Stimulated activated CD4-positive, alpha-beta T cell treated with anti-CD3 and anti-CD28 coated beads, Interleukin-2, amount 100 ng/mL, for 4 hours (primary cell): ENCODE measurements at regions not wholly inside any gene's neighbourhood (a gene's known extent, or its start where the extent isn't known, plus 50 kb on each side); places are given as distances from the start of the nearest gene placed in this dataset.
"Not testable (repeated sequence)": the region's sequence is repeated elsewhere in the genome, so short reads cannot be mapped to it uniquely, and the experiment has no call there.

Source experiments
- DNase-seq: peaks from one replicate; pipeline ENCODE4 v3.0.0-alpha.2; 2020; ENCODE audit warnings: low read depth

DNA sequence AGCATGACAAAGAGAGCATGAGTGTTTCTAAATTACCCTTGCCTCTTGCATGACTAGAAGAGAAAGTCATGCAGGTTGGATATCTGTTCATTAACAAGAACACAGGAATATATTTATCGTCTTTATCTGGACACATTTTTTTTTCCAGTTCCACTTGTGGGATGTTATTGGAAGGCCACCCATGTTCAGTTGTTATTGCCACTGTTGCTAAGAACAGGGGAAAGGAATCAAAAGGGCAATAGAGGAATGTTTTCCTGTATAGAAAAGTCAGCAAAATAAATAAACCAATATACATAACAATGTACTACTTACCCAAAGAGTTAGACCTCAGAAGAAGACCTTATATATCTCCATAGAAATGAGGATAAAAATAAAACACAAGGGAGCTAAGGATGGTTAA, 270.1 kb downstream of the QDPR start:
- no peak for DNase-seq

DNA sequence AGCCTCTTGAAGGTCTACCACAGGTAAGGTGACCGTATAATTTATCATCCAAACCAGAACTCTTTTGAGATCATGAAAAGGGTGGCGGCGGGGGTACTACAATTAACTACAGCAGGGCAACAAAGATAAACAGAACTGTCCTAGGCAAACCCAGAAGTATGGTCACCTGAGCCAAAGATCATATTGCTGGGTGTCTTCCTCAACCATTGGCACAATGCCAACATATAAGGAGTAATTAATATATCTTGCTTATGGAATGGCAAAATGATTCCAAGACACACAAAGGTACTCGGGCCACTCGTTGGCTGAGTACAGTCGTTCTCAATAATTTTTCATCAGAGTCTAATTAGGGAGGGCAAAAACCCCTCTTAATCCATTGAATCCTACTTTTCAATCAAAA, 273.3 kb downstream of the QDPR start:
- no peak for DNase-seq

DNA sequence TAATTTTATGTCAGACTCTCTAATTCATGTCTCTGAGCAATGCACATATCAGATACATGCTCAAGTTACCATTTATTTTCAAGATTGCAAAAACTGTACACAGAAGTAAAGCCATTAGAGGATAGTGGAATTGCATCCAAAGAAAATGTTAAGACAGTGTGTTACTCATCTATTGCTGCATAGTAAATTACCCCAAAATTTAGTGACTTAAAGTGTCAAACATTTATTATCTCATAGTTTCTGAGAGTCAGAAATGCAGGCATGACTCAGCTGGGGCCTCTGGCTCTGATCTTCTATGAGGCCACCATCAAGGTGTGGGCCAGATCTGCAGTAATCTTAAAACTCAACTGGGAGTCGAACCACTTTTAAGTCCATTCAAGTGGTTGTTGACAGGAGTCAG, 275.2 kb downstream of the QDPR start:
- no peak for DNase-seq

DNA sequence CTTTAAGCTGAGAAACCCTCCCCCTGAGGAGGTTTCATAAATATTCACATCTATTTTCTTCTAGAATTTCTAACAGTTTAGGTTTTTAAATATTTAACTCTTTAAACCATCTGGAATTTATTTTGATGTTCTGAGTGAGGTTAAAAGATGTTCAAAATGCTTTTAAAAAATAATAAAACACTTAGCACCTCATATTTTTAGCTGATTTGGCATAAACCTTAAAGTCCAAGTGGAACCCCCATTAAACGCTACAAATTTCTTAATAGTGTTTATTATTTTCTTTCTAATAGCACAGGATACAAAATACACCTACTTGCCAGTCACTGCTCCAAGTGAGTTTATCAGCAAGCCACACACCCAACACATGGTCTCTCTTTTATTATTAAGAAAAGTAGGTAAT, 277.2 kb downstream of the QDPR start:
- DNase-seq: no peak

DNA sequence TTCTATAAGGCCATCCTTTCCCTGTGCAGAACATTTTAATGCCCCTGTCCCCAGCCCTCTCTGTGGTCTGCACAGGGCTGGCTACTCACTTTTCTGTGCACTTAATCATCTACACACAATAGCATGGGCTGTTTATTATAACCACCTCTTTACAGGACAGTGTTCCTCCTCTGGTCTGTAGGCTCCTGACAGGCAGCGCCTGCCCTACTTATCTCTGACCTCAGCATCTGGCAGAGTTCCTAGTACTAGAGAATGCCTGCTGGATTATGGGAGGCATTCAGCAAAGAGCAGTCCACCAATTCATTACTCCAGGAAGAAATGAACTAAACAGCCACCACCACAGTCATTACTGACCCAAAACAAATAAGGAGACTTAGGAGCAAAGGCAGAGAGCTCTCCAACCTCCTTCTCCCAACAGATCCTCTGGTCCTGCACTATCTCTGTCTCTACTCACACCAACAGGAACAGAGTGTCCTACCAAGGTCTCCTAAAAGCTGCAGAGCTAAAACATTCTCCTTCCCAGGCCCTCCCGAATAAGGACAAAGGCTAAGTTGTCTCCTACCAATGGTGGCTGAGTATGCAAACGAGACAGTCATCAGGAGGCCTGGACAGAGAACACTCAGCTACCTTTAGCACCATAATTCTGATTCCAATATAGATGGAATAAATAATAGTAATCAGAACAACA, 279.2 kb downstream of the QDPR start:
- no peak for DNase-seq

DNA sequence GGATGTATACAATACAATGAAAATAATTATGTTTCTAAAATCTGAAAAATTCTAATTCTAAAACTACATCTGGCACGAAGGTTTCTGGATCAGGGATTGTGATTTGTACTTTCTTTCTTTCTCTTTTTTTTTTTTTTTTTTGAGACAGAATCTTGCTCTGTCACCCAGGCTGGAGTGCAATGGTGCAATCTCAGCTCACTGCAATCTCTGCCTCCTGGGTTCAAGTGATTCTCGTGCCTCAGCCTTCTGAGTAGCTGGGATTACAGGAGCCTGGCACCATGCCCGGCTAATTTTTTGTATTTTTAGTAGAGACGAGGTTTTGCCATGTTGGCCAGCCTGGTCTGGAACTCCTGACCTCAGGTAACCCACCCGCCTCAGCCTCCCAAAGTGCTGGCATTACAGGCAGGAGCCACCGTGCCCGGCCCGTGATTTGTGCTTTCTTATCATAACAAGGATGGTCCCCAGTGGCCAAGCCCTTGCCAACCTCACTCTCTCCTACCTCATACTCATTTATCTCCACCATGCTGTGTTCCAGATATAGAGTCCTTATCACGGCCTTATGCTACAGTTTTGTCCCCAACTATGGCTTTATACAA, 279.9 kb downstream of the QDPR start:
- not testable (repeated sequence) for DNase-seq

DNA sequence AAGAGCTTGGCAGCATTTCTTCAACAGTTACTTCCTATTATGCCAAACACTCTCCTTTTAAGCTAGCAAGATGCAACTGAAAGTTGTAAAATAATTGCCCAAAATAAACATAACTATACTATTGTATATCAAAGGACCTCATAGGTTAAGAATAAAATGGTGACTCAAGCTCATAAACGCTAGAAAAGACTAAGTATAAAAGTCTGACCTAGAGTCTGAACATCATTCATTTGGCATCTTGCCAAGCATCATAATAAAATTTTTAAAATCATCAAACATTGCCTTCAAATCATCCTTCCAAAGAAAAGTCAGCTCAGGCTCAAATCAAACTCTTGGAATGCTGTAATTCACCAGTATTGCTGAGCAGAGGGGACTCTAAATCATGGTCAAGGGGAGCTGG, 281.2 kb downstream of the QDPR start:
- no peak for DNase-seq

DNA sequence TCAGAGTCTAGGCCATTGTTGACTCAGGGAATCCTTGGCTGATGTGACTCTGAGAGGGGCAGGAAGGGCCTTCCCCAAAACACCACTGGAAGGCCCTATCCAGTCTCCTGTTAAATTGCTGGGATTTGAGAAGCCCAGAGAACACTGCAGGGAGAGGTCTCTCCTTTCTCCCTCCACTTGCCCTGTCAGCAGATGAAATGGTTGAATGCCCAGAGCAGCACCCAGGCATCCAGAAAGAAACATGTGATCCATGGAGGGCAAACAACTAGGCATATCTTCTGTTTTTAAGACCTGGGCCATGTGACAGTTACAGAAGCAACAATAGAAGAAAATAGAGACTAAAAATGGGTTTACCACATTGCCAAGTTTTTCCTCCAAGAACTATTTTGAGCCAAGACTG, 291.1 kb downstream of the QDPR start:
- no peak for DNase-seq

DNA sequence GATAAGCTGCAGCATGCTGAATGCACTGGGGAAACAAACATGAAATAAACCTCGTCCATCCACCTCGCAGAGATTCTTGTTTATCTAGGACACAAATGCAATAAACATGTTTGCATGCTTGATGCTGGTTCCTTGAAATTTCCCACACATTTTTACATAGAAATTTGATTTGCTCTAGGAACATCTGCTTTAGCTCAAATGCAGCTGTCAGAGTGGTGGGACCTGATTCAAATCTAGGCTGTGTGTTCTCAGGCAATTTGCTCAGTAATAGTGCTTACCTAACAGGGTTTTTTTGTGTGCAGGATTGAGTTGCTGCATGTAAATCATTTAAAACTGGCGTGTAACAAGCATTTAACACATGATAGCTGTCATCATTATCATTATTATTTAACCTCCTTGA, 293.1 kb downstream of the QDPR start:
- DNase-seq: no peak

DNA sequence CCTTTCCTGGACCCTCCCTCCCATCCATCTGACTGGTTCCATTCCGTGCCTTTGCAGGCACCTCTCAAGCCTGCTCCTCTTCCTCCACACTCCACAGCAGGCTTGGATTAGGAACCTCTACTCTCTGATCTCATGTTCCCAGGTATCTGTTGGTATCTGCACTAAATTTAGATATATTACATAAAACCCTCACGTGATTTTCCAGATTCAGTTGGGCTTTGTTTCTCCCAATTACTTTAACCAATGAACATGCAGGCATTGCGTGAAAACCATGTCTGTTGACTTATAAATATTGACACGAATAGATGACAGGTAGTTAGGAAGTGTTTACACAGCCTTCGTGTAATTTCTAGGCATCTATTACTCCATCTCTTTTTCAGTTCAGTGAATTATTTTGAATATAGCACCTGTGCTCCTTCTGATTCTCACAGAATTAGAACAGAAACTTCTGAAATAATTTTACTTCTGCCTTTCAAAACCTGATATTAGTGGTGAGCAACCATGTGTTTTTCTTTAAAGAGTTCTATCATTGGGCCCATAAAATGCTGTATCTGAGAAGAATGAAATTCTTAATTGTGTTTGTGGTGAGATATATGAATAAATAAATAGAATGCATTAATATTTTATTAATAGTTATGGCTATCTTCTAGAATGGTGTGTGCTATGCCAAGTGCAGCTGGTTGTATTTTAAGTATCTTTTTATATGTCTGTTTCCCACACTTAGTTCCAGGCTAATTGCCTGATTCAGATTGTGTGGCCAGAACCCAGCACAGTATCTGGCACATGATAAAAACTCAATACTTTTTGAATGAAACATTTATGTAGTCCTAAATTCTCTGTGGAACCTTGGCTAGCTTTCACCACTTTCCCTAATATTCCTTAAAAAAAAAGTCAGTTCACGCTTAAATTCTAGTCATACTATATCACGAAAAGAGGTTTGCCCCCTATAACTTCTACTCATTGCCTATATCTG, 304.8 kb downstream of the QDPR start:
- DNase-seq: no peak

DNA sequence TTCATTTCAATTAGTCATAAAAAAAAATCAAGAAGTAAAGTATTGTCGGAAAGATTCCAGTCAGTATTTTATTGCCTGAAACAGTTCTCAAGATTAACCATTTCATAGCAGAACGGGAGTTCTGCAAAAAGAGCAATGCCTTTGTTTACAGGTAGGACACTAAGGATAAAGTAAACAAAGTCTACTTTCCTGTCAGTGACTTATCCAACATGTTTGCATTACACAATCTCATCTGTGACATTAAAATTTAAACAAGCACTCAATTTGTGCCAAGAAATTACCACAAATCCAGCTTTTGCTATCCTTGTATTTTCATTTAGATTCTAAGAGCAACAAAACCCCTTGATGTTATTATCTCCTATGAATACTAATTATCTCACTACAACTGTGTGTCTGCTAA, 306.5 kb upstream of the LDB2 start:
- no peak for DNase-seq

DNA sequence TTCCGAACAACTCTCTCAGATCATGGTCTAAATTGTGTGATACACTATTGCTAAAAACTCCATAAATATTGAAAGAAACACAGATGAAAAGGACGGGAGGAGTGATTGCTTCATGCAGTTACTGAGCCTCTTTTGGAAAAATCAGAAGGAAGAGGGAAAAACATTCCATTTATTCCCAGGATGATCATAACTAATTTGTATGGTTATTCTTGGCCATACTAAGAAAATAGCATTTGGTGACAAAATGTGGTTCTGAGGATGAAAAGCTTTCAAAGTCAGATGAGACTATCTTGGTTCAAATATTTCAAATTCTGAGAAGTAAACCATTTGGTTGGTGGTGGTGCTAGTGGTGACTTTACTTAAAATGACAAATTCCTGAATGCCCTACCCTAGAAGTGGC, 305.4 kb upstream of the LDB2 start:
- no peak for DNase-seq

DNA sequence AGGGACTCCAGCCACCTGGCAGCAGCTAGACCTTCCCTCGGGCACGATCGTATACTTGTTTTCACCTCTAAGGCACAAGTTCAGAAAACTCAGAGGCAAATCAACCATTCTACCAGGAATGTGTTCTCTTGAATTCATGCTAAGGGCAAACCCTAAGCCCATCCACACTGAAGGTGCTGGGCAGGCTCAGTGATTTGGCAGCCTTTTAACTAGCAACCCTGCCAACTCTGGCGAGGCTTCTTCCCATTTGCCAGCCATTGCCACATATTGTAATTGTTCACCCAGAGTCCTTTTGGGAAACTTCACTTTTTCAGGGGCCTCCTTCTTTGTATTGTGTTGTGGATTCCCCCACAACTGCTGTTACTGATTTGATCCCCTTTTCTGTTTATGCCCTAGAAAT, 298.6 kb upstream of the LDB2 start:
- no peak for DNase-seq

DNA sequence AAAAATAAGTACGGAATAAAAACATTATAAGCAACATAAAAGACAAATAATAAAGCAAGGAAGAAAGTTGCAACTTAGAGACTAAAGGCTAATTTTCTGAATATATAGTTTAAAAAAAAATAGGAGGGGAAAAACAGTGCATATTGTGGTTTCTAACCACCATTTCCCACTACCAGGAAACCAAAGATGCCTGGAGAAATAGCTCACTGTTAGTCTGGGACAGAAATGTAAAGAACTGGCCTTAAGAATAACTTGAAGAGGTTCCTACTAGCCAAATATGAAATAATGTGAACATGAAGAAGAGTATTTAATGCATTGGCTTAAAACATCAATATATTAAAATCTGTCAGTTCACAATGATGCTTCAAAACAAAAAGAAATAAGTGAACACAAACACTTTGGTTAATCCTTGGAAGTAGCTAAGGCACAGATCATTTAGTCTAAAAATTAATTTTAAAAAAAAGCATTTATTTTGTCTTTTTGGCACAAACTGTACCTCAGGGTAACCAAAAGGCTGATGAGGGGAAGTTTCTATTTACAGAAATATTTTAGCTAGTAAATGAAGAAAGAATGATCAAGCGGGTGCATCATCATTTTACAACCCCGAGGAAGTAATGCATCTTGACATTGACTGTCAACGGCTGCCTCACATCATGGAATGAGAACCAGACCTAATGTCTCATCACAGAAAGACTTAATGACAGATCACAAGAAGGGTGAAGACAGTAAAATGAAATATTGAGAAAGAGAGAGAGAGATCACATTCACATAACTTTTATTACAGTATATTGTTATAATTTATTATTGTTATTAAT, 297.2 kb upstream of the LDB2 start:
- DNase-seq: no peak

DNA sequence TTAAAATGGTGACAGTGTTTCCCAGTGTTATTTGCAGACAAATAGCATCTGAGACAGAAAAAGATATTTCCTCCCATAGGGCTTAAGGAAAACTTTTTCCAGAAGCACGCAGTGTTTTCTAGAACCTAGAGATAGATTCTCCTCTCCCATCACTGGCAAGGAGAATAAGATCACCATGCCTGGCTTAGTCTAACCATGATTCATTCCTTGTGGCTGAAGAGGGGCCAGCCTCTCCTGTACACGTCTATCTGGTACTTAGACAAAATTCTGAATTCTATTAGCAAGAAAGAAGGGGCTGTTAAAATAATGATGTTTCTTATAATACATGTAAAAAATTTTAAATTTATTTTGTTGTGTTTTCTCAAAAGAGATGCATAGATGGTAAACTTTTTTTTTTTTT, 296.1 kb upstream of the LDB2 start:
- DNase-seq: no peak

DNA sequence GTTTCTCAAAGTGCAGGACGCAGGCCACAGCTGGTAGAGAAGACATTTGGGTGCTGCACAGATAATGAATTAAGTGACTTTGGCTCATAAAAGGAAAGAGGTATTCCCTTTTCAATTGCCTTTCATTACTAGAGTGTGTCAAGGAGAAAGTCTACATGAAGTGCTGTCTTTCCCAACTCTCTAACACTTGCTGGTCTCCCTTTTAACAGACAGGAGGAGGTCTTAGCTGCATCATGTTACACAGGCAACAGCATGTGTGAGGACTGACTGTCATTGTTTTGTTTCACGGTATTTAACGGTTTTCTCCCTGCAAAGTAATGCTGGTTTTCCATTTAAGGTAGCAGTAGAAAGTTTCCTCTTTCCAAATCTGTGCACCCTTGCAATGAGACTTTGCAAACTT, 291.3 kb upstream of the LDB2 start:
- no peak for DNase-seq

DNA sequence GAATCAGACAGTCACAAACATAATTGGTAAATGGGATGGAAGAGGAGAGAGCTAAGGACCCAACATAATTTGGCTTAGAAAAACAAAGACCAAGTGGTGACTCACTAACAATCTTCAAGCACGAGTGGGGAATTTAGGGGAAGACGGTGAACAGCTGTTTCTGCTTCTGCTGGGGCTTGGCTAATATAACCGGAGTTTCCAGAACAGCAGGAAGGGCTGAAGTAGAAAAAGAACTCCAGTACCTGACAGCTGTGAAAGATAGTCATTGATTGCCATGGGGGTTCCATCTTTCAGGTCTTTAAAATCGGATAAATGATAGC, 290.9 kb upstream of the LDB2 start:
- no peak for DNase-seq

DNA sequence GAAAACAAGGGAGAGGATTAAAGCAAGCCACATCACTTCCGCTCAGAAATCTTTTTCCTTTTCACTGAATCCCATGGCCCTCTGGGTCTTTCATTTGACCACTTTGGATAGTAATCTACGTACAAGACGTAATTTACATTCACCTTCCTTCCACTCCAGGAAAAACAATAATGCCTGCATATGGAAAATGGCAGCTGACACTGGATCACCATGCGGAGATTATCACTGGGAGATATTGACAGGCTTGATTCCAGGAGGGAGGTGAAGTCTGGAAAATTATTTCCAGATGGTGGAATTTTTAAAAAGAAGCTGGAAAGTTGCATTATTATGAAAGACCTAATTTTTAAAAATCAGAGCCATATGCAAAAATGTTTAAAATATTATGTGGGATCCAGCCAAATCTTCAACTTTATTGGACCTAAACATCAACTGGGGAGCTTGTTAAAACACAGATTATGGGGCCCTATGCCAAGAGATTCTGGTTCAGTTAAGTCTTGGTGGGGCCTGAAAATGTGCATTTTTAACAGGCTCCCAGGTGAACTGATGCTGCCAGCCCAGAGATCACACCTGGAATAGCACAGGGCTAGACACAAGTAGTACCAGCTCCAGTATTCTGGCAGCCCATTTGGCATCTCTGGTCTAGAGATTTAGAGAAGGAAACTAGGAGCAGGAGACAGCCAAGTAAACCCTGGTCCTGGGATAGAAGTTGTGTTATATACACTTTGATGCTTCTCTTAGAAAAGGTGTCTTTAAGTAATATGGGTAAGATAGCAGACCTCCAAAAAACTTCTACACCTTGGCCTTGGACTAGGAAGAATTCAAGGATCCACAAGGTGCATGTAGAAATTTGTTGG, 290.3 kb upstream of the LDB2 start:
- DNase-seq: no peak

DNA sequence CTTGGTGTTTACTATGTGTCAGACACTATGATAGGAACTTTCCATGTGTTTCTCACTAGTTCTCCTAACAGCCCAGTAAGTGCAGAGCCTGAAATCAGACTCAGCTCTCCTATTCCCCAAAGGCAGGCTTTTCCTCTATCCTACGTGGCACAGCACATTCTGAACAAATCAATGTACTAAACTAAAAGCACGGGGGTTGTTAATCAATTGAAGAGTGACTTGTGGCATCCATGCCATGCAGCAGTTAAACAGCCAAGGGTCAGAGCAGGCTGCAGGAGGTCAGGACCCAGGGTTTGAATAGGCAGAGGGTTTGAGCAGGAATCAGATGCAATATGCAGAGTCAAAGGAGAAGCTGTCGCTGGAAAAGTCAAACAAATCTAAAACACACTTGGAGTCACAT, 289.7 kb upstream of the LDB2 start:
- DNase-seq: no peak

DNA sequence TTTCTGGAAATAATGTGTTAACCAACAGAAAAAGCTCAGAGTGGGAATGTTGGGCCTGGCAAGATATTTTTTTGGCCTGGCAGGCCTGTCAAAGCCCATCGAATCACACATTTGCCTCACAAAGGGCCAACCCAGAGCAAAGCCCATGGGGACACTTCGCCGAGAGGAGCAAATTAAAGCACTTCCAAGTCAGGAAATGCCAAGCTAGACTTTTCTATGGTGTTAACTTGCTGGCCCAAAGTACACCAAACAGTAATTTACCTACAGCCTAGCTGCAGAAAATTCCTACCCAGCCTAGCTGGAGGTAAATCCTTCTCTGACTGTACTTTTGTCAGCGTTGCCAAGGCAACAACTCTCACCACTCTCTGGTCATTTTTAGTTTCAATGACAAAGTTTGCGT, 288.6 kb upstream of the LDB2 start:
- no peak for DNase-seq

DNA sequence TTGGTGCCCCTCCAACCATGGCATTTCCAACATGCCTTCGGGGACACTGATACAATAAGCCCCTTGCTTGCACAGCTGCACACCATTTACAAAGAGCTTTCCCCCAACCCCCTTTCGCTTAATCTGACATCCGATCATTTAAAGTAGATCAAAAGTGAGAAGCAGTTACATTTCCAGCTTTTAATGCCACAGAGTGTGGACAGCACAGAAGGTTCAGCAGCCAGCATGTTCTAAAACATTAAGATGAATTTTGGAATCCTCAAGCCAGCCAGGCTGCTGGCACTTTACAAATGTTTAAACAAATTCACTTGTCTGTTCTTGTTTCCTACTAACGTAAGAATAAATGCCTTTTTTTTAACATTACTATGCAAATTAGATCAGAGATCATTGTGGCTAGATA, 284.4 kb upstream of the LDB2 start:
- DNase-seq: no peak

DNA sequence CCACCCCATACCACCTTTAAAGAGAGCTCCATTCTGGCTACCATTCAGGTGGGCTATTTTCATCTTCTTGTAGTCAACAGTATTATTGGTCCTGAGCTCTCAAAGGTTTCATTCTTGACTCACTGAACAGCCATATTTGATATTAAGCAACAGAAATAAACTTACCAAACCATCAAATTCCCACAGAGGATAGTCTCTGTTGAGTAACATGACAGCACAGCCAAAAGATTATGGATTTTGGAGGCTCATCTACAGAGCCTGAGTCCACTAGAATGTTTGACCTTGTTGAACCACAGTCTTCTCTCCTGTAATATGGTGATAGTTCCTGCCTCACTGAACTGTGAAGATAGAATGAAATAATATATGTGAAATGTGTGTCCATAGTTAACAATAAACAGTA, 276.3 kb upstream of the LDB2 start:
- DNase-seq: no peak
